GM21529 (cell line): ENCODE measurements at regions not wholly inside any gene's neighbourhood (a gene's known extent, or its start where the extent isn't known, plus 50 kb on each side); places are given as distances from the start of the nearest gene placed in this dataset.

Experiments used
- ATAC-seq: cut with Tn5 transposase; IDR thresholded peaks from one replicate; pipeline ENCODE4 v1.9.1; 2021; ENCODE audit not compliant: unreplicated experiment

DNA sequence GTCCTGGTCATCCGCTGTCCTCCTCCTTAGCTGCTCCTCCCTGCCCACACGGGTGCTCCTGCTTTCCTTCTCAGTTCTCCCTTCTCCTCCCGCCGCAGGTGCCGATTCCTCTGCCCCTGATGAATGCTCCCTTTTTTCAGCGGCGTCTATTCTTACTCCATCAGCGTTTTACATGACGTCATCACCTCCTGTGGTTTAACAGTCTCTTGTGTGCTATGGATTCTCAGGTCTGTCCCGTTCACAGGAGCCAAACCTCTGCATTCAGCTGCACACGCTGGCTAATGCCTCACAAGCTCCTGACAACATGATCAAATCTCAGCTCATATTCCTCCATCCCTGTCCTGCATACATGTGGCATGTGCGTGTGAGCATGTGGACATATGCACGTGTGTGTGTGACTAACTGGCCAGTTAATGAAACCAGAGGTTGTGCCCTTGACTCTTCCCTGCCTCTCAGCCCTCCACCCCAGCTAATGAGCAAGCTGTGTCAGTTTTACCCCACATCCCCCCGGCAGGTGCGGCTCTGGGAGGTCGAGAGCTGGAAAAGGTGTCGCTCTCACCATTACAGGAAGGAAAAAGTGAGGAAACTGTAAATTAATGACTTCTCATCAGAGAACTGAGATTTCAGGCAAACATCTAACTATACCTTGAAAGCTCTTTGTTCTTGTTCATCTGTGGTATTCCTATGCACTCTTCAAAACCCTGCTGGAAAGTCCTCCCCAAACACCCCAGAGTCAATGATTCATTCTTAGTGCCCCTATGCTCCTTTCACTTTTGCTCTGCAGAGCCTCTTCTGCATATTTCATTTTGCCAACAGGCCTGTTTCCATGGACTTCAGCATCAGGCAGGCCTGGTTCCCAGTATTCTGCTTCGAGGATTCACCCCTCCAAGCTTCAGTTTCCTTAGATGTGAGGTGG, 163.1 kb downstream of the TTLL2 start:
- ATAC-seq = no peak

DNA sequence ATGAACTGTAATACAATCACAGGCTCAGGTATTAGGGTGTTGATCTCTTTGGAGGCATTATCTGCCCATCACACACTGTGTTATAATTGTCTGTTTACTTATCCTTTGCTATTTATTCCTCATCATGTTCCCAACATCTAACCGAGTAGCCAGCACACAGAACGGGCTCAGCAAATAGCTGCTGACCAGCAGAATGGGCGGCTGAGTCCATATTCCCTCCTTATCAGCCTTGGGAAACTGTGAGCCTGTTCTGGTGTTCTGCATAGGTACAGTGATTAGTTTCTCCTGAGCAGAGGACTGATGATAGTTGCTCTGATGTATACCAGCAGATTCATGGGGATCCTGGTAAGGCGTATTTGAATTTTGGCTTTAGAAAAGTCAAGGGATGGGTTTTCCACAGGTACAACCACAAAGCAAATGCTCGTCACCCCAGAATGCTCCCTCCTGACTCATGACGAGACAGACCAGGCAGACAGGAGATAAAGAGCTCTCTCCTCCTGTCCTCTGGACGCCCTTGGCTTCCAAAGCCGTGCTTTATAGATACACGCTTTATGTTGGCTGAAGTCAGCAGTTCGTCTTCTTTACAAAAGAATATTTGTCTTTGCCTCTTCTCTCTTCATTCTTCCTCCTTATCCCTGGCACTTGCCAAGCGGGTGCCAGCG, 166.7 kb downstream of the TTLL2 start:
- no peak for ATAC-seq

DNA sequence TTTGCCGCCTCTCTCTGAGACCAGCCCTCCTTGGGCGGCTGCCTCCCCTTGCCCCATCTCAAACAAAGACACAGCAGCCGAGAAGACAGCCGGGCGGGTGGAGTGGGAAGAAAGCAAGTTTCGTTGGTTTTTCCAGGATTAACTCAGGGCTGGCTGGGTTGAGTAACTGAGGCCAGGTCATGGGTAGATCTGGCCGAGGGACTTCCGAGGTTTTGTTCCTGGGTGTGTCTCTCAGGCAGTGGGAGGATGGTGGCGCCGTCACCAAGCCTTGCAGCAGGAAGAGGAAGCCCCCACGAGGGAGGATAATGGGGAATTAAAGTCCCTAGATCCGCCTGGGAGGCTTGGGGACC, 167.2 kb downstream of the TTLL2 start:
- ATAC-seq = no peak

DNA sequence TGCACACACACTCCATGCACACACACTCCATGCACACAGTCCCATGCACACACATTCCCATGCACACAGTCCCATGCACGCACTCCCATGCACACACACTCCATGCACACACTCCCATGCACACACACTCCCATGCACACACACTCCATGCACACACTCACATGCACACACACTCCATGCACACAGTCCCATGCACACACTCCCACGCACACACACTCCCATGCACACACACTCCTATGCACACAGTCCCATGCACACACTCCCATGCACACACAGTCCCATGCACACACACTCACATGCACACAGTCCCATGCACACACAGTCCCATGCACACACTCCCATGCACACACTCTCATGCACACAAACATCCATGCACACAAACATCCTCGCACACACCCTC, 168.4 kb downstream of the TTLL2 start:
- ATAC-seq = no peak

DNA sequence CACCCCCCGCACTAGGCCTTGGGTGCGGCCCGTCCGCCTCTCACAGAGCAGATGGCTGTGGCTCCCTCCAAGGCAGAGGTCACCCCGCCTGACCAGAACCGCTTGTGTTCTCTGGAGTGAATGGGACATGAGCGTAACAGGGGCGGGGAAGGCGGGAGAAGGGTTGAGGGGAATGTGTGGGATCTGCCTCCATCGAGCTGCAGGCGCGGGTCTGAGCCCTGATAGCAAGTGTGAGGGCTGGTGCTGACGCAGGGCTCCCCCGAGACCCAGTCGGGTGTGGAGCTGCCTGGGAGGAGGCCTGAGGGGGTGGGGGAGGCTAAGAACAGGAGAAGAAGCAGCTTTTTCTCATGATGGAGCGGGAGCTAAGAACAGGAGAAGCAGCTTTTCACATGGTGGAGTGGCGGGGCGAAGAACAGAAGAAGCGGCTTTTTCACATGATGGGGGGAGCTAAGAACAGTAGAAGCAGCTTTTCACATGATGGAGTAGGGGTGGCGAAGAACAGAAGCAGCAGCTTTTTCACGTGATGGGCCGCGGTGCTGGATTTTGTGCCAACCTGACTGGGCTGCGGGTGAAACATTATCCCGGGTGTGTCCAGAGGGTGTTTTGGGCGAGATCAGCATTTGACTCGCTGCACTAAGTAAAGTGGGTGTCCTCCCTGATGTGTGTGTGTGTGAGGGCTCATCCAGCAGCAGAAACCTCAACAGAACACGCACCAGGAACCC, 169.3 kb downstream of the TTLL2 start:
- no peak for ATAC-seq

DNA sequence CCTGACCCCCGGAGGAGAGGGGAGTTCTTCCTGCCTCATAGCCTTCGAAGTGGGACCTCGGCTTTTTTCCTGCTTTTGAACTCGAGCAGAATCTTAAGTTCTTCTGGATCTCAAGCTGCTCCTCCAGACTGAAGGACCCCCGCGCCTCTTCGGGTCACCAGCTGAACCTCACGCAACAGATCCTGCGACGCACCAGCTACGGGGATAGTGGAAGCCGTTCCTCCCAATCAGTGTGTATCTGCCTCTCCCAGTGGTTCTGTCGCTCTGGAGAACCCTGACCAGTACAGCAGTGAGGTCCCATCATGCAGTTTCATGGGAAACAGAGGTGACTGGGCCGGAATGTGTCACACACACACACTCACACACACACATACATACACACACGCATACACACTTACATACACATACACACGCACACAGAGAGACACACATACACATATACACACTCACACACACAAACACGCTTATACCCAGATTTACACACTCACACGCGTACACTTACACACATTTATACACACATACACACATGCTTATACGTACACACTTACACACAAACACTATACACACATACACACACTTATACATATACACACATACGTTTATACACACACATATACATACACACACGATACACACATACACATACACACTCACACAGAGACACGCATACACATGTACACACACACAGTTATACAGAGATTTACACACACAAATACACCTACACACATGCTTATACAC, 170.0 kb downstream of the TTLL2 start:
- no peak for ATAC-seq

- ATAC-seq = no peak
Measured at GRCh38 chr6:167495506-167496401, 170.9 kb downstream of the TTLL2 start.

- no peak for ATAC-seq
Measured at GRCh38 chr6:167496707-167497106, 171.8 kb downstream of the TTLL2 start.

- ATAC-seq = no peak
Measured at GRCh38 chr6:167497428-167498056, 172.7 kb downstream of the TTLL2 start.

GRCh38 chr6:167499161-167499660, 174.3 kb downstream of the TTLL2 start:
- no peak for ATAC-seq

- no peak for ATAC-seq
Measured at GRCh38 chr6:167500961-167501360, 176.1 kb downstream of the TTLL2 start.

DNA sequence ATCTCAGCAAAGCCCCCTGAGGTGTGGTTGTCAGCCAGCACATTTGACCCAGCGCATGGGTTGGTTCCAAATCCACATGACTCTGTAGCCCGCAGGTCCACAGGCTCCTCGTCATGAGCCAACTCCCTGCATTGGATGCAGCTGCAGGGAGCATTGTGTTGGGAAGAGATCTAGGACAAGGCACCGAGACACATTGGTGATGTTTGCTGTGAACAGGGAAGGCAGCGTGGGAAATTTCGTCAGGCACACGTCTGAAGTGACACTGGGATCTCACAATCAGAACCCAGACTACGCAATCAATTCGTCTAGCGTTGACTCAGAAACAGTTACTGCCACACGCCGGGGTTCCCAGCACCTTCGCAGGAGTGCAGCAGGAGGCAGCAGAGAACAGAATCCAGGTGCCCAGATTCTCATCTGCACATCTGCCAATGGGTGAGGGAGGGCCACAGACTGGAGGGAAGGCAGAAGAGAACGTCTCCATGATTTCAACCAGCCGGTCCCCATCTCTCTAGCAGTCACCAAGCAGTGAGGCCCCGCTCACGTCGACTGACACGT, 177.0 kb downstream of the TTLL2 start:
- ATAC-seq = no peak

GRCh38 chr6:167502471-167502870, 177.6 kb downstream of the TTLL2 start:
- ATAC-seq = no peak

DNA sequence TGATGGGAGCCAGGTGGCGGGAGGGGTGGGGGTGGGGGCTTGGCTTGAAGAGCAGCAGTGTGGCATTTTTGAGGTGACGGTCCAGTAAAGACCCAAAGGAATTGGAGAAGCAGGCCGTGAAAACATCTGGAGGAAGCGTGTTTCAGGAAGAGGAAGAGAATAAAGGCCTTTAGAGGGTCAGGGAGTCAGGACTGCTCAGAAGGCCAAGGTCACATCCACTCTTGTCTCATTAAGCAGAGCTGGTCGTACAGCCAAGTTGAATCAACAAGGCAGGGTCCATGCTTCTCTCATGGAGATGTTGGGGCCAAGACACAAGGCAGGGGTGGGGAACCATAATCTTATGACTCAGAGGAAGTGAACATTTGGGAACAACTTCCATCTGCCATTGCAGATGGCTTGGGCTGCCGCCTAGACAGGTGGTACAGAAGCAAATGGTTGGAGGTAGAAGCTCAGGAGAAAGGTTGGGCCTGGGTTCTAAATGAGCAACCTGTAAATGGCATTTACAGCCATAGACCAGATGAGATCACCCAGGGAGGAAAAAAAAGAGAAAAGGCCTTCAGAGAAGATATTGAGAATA, 179.6 kb downstream of the TTLL2 start:
- no peak for ATAC-seq

DNA sequence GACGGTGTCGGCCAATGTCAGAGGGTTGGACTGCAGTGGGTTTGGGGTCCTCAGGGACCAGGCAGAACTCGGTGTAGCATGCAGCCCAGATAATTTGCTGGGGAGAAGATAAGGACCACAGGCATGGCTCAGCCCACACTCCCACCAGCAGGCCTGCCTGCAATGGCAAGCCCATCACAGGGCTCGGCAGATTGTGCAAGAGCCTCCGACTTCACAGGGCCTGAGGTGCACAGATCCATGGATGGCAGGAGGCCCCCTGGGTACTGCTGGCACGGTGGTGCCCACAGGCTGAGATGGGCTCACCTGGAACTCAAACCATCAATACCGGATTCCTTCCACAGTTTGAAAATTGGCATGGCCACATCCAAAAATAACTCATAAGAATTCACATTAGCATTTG, 180.3 kb downstream of the TTLL2 start:
- no peak for ATAC-seq

DNA sequence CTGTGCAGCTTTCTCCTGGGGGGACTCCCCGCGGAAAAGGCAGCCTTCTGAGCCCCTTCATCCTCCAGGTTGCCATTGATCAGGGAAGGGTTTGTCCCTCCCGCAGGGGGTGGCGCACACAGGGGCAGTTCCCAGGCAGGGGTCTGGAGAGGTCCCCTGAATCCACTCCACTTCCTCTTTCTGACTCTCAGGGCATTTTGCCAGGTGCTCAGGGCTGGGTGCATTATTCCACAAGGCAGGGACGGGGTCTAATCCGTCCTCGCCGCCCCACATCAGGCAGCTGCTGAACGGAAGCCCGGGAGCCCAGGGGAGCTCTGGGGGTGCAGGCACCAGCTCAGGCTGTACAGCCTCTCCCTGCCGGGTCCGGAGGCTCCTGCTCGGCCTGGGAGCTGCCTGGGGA, 180.9 kb downstream of the TTLL2 start:
- ATAC-seq = no peak

DNA sequence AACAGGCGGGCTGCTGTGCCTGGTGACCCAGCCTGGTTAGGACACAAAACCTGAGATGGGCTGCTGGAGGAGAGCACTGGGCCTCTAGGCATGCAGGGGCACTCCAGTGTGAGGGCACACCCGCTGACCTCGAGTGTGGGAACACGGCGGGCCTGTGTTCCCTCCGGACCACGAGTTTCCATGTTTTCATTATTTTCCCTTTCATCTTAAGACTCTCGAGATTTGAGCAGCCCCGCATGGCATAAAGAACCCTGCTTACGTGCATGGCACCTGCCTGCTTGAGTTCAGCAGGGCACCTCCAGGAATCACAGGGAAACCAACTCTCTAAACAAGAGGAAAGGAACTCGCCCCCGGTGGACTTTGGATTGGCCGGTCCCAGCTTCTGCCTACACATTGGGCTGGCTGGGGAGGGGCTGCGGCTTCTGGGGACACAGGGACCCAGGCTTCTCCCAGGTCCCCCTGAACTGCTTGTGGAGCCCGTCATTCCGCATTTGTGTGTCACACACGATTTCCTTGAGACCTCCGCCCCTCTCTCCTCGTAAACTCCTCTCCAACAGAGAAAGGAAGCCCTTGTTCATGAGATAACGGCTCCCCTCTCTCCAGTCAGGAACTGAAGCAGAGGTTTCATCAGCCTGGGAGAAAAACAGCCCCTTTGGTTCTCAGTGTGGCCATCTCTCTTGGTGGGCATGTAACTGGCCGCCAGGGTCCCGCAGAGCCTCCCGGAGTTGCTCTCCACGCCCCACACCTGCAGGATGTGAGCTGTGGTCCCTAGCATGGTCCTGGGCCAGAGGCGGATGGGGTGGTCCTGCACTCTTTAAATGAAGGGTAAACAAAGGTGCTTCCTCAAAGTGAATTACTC, 181.8 kb downstream of the TTLL2 start:
- no peak for ATAC-seq

DNA sequence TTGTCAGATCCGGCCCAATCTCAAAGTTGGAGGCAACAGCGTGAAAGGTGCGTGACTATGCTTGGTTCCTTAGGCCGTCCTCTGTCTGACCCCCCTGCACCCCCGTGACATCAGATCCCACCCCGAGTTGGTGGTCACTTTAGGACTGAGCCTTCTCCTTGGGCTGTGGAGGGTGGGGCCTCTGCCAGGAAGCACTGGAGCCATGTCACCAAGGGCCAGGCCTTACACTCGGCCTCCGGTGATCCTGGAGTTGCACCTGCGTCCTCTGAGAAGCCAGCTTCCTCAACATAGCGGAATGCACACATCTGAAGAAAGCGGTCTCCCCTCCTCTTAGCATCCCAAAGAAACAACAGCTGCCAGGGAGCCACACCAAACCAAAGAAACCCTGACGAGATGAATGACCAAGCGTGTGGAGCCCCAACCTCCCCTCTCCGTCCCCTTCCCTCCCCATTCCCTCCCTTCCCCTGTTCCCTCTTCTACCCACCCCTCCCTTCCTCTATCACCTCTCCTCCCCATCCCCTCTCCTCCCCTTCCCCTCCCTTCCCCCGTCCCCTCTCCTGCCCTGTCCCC, 182.6 kb downstream of the TTLL2 start:
- no peak for ATAC-seq
